GM12878 (cell line): ENCODE measurements at regions not wholly inside any gene's neighbourhood (a gene's known extent, or its start where the extent isn't known, plus 50 kb on each side); places are given as distances from the start of the nearest gene placed in this dataset.

ENCODE experiments used
- ATF3 ChIP-seq: IDR thresholded peaks from 2 replicates; pipeline ENCODE4 v1.6.1; 2011; ENCODE audit warnings: low read depth, mild to moderate bottlenecking, low read length, moderate library complexity, borderline replicate concordance; ENCODE audit errors: extremely low read depth
- CEBPZ ChIP-seq: fragments of 150-350 bp; IDR thresholded peaks from 2 replicates; pipeline ENCODE4 v1.6.1; 2016; ENCODE audit warnings: low read depth, low read length
- CHD1 ChIP-seq: IDR thresholded peaks from 2 replicates; pipeline ENCODE4 v1.6.1; 2012; ENCODE audit warnings: low read depth, low read length, improper control_type of control experiment
- ETV6 ChIP-seq, 2 experiments: fragments of 450-650 bp in 1 of 2; IDR thresholded peaks in 1 of 2; conservative IDR thresholded peaks in 1 of 2; 2 replicates each; pipeline ENCODE4 v1.6.1; 2014; ENCODE audit warnings: antibody characterized with exemption in 1 of 2, borderline replicate concordance in 1 of 2, low read depth in 1 of 2, mild to moderate bottlenecking in 1 of 2, moderate library complexity in 1 of 2
- FOS ChIP-seq: IDR thresholded peaks from 3 replicates; pipeline ENCODE4 v1.6.1; 2011; ENCODE audit warnings: borderline replicate concordance; ENCODE audit not compliant: insufficient read length; ENCODE audit errors: extremely low read depth
- IKZF2 ChIP-seq, 2 experiments: fragments of 450-650 bp; IDR thresholded peaks; 2 replicates each; pipeline ENCODE4 v1.6.1; 2017; ENCODE audit warnings: mild to moderate bottlenecking in 2 of 2, moderate library complexity in 2 of 2
- RELA ChIP-seq: fragments of 450-650 bp; IDR thresholded peaks from 2 replicates; pipeline ENCODE4 v1.8.0; 2014; ENCODE audit warnings: borderline replicate concordance; ENCODE audit not compliant: partially characterized antibody
- TCF12 ChIP-seq: IDR thresholded peaks from 2 replicates; pipeline ENCODE4 v1.6.1; 2011; ENCODE audit warnings: low read depth, mild to moderate bottlenecking, low read length
- ZBTB11 ChIP-seq: fragments of 450-650 bp; formaldehyde crosslinking; IDR thresholded peaks from 2 replicates; pipeline ENCODE4 v1.5.0; 2022; ENCODE audit warnings: mild to moderate bottlenecking, missing genetic modification characterization
- TF ChIP-seq, protein P1 (sequence below): IDR thresholded peaks from 2 replicates; pipeline ENCODE4 v1.6.1; 2011; ENCODE audit warnings: mild to moderate bottlenecking, low read depth, low read length, moderate library complexity; ENCODE audit not compliant: insufficient replicate concordance
- TF ChIP-seq, protein P2 (sequence below): fragments of 450-650 bp; IDR thresholded peaks from 2 replicates; pipeline ENCODE4 v1.6.1; 2014; ENCODE audit warnings: mild to moderate bottlenecking

- no peak for TF ChIP-seq ZBTB11
- TF ChIP-seq, protein P1, sequence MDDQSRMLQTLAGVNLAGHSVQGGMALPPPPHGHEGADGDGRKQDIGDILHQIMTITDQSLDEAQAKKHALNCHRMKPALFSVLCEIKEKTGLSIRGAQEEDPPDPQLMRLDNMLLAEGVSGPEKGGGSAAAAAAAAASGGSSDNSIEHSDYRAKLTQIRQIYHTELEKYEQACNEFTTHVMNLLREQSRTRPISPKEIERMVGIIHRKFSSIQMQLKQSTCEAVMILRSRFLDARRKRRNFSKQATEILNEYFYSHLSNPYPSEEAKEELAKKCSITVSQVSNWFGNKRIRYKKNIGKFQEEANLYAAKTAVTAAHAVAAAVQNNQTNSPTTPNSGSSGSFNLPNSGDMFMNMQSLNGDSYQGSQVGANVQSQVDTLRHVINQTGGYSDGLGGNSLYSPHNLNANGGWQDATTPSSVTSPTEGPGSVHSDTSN, result no peak
- no peak for TF ChIP-seq CHD1
- TF ChIP-seq TCF12, result no peak
- no peak for TF ChIP-seq ETV6 (conservative IDR thresholded peaks at IDR 0.05 in 1 of 2, IDR thresholded peaks at IDR 0.05 in 1 of 2; ENCODE audit: borderline replicate concordance in 1 of 2, low read depth in 1 of 2)
- no peak for TF ChIP-seq CEBPZ
- TF ChIP-seq ATF3, result no peak
- no peak for TF ChIP-seq RELA
- TF ChIP-seq, protein P2, sequence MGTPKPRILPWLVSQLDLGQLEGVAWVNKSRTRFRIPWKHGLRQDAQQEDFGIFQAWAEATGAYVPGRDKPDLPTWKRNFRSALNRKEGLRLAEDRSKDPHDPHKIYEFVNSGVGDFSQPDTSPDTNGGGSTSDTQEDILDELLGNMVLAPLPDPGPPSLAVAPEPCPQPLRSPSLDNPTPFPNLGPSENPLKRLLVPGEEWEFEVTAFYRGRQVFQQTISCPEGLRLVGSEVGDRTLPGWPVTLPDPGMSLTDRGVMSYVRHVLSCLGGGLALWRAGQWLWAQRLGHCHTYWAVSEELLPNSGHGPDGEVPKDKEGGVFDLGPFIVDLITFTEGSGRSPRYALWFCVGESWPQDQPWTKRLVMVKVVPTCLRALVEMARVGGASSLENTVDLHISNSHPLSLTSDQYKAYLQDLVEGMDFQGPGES, result no peak
- no peak for TF ChIP-seq IKZF2 (IDR thresholded peaks at IDR 0.05)
- no peak for TF ChIP-seq FOS
- TF ChIP-seq, all 136 proteins: peak for 0
Observed at GRCh38 chr12:20053782-20054181, 314.6 kb upstream of the PDE3A start (continued).
